RWPE2 (cell line): ENCODE measurements at regions not wholly inside any gene's neighbourhood (a gene's known extent, or its start where the extent isn't known, plus 50 kb on each side); places are given as distances from the start of the nearest gene placed in this dataset.

Experiments
- ATAC-seq: fragments of 200-7000 bp; cut with Tn5 transposase; 3 replicates; pipeline ENCODE4 v1.9.1; 2021; ENCODE audit warnings: low read depth
- DNase-seq: peaks from one replicate; pipeline ENCODE4 v3.0.0-alpha.2; 2020; ENCODE audit warnings: low spot score
- H3K27ac ChIP-seq: fragments of 450-650 bp; 2 replicates; pipeline ENCODE4 v1.5.1; 2017; ENCODE audit warnings: mild to moderate bottlenecking; ENCODE audit not compliant: poor library complexity, severe bottlenecking
- H3K27me3 ChIP-seq: fragments of 250-450 bp; sonication (Bioruptor Pico); 2 replicates; pipeline ENCODE4 v1.5.1; 2021; ENCODE audit warnings: mild to moderate bottlenecking, moderate library complexity; ENCODE audit not compliant: insufficient read depth, poor library complexity, severe bottlenecking
- H3K36me3 ChIP-seq: fragments of 250-450 bp; sonication (Bioruptor Pico); 2 replicates; pipeline ENCODE4 v1.5.1; 2020; ENCODE audit warnings: low read depth, mild to moderate bottlenecking, moderate library complexity
- H3K4me1 ChIP-seq: fragments of 250-450 bp; sonication (Bioruptor Pico); 2 replicates; pipeline ENCODE4 v1.5.1; 2021; ENCODE audit warnings: mild to moderate bottlenecking, moderate library complexity; ENCODE audit not compliant: insufficient read depth, poor library complexity, severe bottlenecking
- H3K4me3 ChIP-seq: fragments of 250-450 bp; sonication (Bioruptor Pico); 2 replicates; pipeline ENCODE4 v1.5.1; 2021; ENCODE audit warnings: mild to moderate bottlenecking, moderate library complexity; ENCODE audit not compliant: severe bottlenecking
- H3K9me3 ChIP-seq: fragments of 250-450 bp; sonication (Bioruptor Pico); 2 replicates; pipeline ENCODE4 v1.5.1; 2021; ENCODE audit warnings: mild to moderate bottlenecking, moderate library complexity; ENCODE audit not compliant: severe bottlenecking
- TF ChIP-seq, protein P1 (sequence below): fragments of 450-650 bp; IDR thresholded peaks from one replicate; pipeline ENCODE4 v1.5.1; 2017; ENCODE audit warnings: mild to moderate bottlenecking, moderate library complexity; ENCODE audit not compliant: poor library complexity, severe bottlenecking

DNA sequence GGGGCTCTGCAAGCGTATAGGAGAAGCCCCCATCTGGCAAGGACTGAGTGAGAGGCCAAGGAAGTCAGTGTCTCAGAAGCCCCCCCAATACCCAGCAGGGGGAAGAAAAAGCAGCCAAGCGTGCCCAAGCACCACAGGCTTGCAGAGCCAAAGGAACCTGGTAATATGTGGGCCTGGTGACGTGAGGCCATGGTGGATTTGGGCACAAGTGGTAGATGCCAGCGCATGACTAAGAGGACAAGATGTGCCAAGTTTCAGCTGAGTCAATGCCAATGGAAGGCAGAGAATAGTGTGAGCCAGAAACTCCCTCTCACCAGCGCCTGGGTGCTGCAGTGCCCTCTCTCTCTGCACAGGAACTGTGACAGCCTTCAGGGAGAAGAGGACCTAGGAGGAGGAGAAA lies 110.0 kb downstream of the QRSL1 start:
- Histone ChIP-seq H3K36me3 (no peaks in the 10 kb centered on the region), H3K4me3 (no peak overlapping the region), H3K9me3 (no peaks in the 10 kb centered on the region), H3K27me3 (no peaks in the 10 kb centered on the region), H3K4me1 (peaks cover 19% of the 10 kb centered on the region), H3K27ac (peak overlapping the region; percentile 33)
- DNase-seq (peak; percentile 77), ATAC-seq (peak; percentile 98)
- TF ChIP-seq, protein P1, sequence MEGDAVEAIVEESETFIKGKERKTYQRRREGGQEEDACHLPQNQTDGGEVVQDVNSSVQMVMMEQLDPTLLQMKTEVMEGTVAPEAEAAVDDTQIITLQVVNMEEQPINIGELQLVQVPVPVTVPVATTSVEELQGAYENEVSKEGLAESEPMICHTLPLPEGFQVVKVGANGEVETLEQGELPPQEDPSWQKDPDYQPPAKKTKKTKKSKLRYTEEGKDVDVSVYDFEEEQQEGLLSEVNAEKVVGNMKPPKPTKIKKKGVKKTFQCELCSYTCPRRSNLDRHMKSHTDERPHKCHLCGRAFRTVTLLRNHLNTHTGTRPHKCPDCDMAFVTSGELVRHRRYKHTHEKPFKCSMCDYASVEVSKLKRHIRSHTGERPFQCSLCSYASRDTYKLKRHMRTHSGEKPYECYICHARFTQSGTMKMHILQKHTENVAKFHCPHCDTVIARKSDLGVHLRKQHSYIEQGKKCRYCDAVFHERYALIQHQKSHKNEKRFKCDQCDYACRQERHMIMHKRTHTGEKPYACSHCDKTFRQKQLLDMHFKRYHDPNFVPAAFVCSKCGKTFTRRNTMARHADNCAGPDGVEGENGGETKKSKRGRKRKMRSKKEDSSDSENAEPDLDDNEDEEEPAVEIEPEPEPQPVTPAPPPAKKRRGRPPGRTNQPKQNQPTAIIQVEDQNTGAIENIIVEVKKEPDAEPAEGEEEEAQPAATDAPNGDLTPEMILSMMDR: peak; percentile 30

DNA sequence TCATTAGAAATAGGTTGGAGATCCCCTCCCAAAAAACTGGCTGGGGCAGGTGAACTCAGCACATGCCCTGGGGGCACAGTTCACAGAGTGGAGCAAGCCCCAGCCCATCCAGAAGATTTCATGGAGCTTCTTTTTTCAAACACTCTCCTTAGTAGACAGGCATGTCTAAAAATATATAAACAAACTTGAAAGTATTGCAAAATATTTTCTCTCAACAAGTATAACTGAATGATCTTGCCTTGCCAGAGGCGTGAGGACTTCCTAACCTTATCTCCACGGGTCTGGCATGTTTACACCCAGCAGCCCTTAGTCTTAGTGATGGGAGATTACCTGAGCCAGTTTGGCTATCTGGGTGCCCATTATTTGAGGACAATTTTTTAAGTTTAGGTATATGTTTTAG lies 107.1 kb downstream of the QRSL1 start:
- H3K9me3 ChIP-seq: no peaks in the 10 kb centered on the region
- H3K4me1 ChIP-seq: peaks cover 15% of the 10 kb centered on the region
- no peaks in the 10 kb centered on the region for H3K36me3 ChIP-seq
- ATAC-seq: no peak
- no peak for DNase-seq
- peak overlapping the region; percentile 15 for H3K27ac ChIP-seq
- no peaks in the 10 kb centered on the region for H3K27me3 ChIP-seq
- TF ChIP-seq, protein P1: no peak
- no peak overlapping the region for H3K4me3 ChIP-seq

DNA sequence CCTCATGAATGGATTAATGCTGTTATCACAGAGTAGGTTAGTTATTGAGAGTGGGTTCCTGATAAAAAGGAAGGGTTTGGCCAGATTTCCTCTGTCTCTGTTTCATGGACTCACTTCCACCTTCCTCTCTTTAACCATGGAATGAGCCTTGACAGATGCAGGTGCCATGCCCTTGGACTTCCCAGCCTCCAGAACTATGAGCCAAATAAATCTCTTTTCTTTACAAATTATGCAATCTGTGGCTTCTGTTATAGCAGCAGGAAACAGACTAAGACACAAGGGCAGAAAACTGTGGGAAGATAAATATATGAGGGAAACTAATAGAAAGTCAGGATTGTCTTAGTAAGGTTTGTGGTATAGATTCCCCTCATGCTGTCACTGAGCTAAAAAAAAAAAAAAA lies 106.5 kb downstream of the QRSL1 start:
- H3K4me1 ChIP-seq: peaks cover 15% of the 10 kb centered on the region

DNA sequence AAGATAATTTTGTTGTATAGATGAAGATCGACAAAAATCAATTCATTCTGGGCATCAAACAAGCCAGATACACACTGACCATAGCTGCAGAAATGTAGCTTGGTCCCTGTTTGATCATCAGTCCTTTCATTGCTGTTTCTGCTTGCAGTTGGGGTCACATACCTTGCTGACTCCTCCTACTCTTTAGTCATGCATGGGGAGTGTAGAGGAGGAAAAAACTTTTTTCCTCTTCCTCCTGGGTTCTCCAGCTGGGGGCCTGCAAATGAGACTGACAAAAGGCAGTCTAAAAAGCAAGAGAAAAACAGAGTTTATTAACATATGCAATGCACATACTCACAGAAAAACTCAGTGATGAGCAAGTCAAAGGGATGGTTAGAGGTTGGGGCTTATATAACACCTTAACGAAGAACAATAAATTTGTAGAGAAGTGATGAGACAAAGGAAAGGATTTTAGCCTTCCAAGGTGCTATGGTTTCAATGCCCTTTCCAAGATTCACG lies 105.8 kb downstream of the QRSL1 start:
- Histone ChIP-seq H3K36me3 (no peaks in the 10 kb centered on the region), H3K27me3 (no peaks in the 10 kb centered on the region), H3K4me1 (peaks cover 15% of the 10 kb centered on the region), H3K4me3 (no peak overlapping the region), H3K9me3 (no peaks in the 10 kb centered on the region), H3K27ac (no peak overlapping the region)
- TF ChIP-seq, protein P1: no peak
- ATAC-seq (no peak), DNase-seq (no peak)

More for the DNA sequence above, 106.5 kb downstream of the QRSL1 start:
- no peaks in the 10 kb centered on the region for H3K9me3 ChIP-seq
- no peaks in the 10 kb centered on the region for H3K27me3 ChIP-seq
- DNase-seq: no peak
- H3K36me3 ChIP-seq: no peaks in the 10 kb centered on the region
- no peak for ATAC-seq
- H3K27ac ChIP-seq: no peak overlapping the region
- H3K4me3 ChIP-seq: no peak overlapping the region
- TF ChIP-seq, protein P1: no peak

DNA sequence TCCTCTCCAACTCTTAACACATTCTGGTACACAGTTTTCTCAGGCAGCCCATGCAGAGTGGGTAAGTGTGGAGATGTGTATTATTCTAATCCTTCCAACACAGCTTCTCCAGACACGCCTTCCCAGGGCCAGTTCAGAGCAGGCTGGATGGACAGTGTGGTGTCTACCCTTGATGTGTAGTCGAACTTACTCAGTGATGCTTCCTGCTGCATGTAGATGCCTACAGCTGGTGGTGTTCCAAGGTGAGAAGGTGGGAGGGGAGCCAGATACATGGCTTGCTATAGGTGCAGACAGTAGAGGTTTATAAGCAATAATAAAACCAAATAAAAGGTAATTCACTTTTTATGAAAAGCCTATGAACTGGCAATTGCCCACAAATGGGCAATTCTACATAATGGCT lies 104.0 kb downstream of the QRSL1 start:
- no peak for ATAC-seq

More for the DNA sequence above, 104.0 kb downstream of the QRSL1 start:
- Histone ChIP-seq H3K4me3 (no peak overlapping the region), H3K27me3 (no peaks in the 10 kb centered on the region), H3K27ac (no peak overlapping the region), H3K36me3 (no peaks in the 10 kb centered on the region), H3K4me1 (peaks cover 4% of the 10 kb centered on the region), H3K9me3 (no peaks in the 10 kb centered on the region)
- no peak for DNase-seq
- TF ChIP-seq, protein P1: no peak
